ENCODE measurements at regions not wholly inside any gene's neighbourhood (a gene's known extent, or its start where the extent isn't known, plus 50 kb on each side); places are given as distances from the start of the nearest gene placed in this dataset.

DNA sequence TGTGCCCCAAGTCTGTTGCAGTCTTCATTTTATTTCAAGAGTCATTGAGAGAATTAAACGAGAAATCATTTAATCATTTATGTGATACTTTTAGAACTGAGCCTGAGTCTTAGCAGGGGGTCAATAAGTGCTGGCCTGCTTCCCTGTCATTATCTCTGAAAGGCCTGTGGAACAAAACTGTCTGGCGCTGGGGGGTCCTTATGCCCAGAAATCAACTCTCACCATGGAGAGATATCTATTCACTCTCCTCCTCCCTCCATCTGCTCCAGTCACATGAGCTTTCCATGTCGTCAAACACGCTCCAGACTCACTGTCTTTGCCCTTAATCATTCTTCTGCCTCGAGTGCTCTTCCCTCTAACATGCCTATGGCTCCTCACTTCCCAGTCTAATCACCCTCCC lies 136.8 kb downstream of the ESM1 start:
- DNase-seq = no peak

DNA sequence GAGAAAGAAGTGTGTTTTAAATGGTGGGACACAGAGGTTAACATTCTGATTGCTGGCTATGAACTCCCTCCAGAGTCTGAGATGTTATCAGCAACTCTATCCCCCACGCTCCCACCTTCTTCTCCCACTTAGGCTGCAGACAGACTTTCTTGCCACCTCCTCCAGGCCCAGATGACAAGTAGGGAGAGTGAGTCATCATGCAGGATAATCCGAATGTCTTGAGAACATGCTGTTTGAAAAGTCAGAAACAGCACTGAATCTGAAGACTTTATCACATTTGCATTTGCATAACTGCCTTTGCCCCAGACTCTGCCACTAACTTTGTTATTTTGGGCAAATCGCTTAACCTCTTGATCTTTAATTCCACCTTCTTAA lies 139.8 kb downstream of the ESM1 start:
- DNase-seq = no peak

DNA sequence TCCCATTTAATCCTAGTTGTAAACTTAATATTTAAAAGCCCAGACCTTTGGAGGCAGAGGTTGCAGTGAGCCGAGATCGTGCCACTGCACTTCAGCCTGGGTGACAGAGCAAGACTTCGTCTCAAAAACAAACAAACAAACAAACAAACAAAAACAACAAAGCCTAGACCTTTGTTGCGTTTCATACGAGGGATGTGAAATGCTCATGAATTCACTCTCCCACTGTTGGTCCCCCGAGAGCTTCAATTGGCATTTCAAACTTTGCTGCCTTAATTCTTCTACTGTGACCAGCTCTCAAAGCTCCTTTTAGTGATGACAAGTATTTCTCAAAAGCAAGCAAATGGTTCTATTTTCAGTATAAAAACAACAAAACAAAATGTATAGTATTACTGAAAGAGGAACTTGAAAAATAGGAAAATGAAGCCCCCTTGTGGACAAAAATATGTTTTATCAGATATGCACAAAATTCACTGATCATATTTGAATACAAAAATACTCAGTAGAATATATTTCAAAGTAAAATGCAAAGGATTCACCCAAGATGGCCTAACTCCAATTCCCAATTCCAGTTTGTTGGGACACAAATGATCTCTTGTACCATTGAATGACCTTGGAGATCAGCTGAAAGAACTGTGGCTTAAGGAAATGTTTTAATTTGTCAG lies 140.4 kb downstream of the ESM1 start:
- DNase-seq = no peak

DNA sequence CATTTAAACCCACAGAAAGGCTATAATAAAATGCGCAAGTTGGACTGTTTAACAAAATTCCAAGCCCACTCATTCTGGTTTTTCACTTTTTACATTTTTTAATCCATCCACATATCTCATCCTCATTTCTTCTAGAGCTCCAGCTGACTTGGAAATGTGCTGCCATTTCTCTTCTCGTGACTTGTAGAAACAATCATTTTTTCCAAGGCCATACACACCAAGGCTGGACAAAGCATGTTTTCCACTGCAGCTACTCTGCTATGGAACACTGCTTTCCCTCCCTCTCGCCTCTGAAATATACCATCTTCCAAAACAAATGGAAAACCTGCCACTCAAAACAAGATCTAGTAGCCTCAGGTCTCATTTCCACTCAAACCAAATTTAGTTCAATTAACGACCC lies 141.1 kb downstream of the ESM1 start:
- no peak for DNase-seq

DNA sequence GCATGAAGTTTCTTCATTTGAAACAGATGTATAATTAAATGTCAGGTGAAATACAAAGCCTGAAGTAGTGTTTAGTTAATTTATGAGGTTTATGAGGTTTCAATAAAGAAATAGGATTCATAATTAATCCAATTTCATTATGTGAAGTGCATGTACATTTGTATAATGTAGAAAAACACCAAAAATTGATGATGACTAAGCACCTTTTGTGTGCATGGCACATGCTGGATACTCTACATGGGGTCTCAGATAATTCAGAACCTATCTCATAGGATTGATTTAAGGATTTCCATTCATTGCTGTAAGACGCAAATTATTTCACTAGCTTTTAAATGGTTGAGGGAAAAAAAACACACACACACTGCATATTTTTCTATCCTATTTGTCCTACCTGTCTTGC lies 143.9 kb downstream of the ESM1 start:
- no peak for DNase-seq

DNA sequence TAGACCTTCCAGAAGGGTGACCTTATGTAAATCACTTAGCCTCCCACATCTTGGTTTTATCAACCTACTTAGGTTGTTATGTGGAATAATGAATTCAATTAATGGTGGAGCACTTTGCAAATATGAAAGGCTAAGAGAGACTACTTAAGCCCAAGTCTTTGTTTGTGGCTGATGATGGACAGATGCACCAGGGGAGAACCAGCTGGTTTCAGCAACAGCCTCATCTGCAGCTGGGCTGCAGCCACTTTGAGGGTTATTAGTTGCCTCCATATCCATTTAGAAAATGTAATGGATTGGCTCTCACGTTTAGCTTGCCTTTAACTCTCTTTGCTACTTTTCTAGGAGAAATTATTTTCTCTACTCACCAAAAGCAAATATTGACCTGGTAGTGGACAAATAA lies 146.6 kb downstream of the ESM1 start:
- DNase-seq = no peak

DNA sequence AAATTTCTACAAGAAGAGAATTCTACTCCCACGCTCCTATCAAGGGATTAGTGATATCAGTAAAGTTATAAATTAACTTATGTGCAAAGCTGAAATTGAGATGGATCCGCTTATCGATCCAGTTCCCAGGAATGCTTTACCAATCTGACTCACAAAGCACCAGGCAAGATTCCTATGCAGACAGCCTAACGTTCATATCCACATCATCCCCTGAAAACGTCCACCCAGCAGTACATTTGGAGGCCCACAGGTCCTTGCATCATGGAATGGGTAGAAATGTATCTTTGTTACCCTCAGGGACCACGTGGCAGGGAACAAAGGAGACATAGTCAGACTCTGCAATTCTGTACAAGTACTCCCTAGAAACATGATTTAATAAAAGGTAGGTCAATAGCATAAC lies 147.4 kb downstream of the ESM1 start:
- DNase-seq = no peak

DNA sequence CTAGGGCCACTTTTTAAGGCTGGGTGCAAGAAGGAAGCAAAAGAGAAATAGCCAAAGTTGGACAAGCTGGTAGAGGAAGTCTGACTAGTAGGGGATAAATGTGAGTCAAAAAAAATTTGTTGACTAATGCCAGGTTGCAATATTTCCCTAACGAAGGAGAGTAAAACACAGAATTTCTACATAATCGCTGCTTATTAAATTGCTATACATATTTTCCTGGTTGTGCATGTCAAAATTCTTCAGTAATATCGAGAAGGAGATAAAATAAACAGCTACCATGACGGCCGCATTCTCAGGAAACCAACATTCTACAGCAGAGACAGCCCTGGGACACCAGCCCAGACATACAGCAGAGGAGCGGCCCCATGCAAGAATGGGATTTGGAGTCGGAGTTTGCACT lies 148.3 kb downstream of the ESM1 start:
- DNase-seq = no peak

DNA sequence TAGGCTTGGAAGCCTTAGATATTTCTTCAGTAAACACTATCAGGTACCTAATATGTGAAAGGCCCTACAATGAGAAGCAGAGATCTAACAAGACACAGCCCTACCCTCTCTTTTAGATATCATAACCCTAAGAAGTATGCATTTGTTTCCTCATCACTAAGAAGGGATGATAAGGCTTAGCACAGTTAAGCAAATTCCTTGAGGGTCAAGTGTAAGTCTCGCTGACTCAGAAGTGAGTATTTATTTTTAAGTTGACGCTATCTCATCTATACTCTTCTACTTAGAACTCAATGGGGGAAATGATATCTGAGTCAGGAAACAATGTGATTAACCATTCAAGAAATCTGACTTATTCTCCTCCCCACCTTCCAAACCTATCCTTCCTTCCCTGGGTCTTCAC lies 149.7 kb downstream of the ESM1 start:
- DNase-seq = no peak

DNA sequence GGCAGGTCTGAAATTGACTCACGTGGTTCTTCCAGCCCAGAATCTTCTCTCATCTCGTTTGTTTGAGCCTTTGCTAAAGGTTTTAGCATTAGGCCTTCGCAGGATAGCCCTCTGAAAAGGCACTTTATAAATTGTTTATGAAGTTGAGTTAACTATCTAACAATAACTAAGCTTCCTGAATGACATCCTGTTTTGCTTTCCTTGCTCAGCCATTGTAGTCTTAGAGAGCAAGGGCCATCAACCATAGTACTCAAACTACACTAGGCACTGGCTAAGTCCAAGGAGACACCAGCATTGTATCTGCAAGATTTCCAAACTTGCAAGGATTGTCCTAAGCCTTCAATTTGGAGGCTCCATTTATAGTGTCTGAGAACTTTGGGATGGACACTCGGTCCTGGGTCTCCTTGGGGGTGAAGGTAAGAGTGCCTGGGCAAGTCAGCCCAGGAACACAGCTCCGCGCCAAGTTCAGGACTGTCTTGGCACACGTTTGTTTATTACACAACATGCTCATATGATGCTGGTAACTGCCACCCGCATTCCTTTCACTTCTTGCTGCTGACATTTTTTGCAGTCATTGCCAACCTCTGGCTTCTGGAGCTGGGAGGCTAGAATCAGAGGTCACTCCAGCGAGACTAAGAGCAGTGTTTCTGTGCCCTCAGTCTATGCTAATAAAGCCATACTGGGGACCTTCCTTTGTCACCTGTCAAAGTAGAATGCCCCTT lies 151.1 kb downstream of the ESM1 start:
- DNase-seq = no peak

DNA sequence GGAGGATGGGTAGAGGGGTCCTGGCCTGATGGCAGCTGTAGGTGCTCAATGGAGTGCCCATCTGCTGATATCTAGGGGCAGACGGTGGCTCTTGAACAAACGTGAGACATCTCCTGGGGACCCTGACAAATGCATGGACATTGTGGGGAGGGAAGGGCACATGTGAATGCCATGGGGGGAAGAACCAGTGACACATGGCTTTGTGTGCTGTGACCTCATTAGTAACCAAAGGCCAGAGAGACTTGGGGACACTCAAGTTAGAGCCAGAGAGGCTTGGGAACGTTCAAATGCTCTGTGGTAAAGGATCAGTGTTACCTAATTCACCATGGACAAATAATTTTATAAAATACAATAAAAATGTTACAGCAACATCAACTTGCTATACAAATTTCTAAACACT lies 151.8 kb downstream of the ESM1 start:
- no peak for DNase-seq

DNA sequence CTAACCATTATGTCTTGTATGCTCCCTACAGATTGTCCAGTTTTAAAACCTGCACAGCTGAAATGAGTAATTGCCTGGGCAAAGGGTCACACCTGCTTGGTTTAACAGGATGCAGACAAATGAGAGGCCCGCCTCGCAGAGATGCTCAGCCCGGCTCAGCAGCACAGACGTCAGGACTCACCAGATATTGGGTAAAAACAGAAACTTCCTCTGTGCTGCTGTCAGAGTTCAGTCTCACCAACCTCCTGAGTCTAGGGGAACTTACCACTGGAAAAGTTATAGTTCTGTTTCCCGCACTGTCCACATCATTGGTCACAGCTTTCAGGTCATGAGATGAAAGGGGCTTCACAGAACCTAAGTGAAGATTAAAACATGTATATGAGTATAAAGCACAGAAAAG lies 152.5 kb downstream of the ESM1 start:
- no peak for DNase-seq

DNA sequence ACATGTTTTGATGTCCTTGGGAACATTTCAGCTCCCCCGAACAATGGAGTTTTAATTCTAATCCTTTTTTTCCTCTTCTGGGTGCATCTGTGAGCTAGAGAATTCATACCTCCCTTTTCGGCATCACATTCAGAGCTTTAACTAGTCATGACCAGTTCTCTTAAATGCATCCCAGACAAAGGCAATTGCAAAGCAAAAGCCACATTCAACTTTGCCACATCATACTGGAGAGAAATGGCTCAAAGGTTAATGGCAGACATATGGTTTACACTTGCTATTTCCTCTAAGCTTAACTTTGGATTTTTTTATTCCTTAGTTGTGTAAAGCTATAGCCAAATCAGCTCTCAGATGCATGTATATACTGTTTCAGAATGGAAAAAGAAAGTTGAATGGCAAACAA lies 153.3 kb downstream of the ESM1 start:
- no peak for DNase-seq

DNA sequence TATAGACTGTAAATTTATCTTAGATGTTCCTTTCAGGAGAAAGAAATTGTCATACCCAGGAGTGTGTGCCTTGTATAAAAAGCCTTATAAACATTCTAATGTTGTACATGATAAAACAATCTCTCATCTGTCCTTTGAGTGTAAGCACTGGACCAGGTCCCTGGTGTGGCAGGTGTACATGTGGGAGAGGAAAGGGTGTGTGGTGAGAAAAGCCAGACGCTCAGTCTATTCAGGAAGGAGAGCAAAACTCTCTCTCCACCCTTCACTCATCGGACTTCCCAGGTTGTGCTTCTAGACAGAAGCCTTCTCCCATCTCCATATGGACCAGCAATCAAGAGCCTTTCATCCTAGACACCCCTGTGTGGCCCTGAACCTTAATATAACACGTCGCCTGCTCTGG lies 154.2 kb downstream of the ESM1 start:
- DNase-seq = no peak

DNA sequence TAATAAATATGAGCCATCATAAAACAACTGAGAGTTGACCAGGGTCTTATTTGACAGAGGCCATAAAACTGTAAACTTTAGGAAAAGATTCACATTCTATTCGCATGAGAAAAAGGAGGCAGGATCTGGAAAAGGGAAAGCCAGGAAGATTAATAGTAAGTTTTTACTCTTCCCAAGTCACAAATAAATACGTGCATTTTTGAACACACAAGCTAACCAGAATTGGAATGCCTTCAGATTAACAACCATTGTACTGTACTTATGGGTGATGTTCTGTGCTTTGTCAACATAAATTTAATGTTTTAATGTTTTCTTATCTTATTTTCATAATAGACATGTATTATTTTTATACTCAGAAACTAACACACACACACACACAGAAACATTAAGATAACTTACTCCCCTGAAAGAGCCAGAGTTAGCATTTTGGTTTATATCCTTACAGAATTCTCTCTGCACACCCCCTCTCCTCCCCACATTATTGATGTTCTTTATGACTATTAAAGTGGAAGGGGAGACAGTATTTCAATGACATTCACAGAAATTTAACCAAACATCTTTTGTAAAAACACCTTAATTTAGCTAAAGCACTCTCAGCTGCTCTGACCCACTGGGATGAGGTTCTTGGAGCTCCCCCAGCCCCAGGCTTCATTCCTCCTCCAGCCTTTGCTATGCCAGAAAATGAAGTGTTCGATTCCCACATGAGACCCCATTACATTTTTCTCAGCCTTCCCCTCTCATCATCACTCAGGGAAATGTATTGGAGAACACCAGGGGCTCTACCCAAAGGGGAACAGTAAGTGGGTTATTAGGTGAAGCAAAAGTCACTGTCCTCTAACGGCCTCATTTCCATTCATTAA lies 155.5 kb downstream of the ESM1 start:
- no peak for DNase-seq

DNA sequence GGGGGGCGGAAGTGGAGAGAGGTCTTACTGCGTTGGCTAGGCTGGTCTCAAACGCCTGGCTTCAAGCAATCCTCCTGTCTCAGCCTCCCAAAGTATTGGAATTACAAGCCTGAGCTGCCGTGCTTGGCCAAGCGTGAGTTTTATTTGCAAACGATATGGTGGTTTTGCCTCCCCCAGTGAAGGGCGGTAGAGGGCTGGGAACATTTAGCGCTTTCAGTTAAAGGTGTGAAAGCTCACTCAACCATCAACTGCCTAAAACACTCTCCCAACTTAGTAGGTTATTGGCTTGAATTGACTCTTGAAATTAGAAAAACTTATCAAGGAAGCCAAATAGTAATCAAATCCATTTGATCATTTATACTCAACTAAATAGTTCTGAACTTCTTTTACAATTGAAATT lies 156.3 kb downstream of the ESM1 start:
- no peak for DNase-seq

DNA sequence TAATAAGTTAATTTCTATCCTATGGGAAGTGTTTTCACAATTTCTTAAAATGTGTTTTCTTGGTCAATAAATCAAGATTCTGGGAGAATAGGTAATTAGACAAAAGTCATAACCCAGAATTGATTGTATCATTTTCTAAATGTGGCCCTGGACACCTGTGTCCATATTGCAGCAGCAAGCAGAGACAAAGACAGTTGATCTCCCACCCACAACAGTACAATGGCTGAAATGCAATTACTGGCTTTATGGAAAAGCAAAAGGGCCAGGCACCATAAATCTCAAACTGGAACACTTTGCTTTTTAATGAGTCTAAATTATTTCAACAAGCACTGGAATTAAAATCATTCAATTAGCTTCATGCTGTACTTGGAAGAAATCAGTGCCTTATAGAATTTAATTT lies 157.2 kb downstream of the ESM1 start:
- no peak for DNase-seq

DNA sequence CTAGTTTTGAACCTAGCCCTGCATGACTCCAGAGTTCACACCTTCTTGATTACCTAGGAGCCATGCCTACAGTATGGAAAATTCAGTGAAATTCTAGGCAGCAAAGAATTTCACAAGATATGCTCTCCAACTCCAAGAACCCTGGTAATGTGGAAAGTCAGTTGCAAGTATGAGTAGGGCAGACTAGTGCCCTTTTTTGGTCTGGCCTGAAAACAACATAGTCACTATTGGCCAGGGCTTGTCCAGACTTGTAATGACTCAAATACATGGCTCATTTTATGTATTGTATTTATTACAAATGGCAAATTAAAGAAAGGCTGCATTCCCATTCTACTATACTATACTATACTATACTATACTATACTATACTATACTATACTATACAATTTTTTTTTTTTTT lies 160.4 kb downstream of the ESM1 start:
- DNase-seq = no peak

DNA sequence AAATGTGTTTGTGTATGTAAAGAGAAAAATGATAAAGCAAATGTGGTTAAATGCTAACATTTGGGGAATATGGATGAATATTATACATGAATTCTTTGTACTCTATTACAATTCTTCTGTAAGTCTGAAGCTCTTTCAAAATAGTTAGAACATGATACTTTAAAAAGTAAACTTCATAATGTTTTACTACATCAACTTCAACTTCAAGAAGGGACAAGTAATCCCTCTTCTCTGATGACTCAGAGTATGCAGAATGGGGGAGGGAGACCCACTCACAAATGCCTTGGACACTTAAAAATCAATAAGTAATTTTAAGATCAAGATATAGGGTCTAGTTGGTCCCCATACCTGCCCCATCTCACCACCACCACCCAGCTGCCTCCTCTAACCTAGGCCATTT lies 162.4 kb downstream of the ESM1 start:
- DNase-seq = no peak

DNA sequence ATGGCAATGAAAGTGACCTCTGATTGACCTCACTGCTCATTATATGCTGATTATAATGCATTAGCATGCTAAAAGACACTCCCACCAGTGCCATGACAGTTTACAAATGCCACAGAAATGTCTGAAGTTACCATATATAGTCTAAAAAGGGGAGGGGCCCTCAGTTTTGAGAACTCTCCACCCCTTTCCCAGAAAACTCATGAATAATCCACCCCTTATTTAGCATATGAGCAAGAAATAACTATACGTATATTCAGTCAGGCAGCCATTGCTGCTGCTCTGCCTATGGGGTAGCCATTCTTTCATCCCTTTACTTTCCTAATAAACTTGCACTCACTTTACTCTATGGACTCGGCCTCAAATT lies 163.1 kb downstream of the ESM1 start:
- DNase-seq = no peak

DNA sequence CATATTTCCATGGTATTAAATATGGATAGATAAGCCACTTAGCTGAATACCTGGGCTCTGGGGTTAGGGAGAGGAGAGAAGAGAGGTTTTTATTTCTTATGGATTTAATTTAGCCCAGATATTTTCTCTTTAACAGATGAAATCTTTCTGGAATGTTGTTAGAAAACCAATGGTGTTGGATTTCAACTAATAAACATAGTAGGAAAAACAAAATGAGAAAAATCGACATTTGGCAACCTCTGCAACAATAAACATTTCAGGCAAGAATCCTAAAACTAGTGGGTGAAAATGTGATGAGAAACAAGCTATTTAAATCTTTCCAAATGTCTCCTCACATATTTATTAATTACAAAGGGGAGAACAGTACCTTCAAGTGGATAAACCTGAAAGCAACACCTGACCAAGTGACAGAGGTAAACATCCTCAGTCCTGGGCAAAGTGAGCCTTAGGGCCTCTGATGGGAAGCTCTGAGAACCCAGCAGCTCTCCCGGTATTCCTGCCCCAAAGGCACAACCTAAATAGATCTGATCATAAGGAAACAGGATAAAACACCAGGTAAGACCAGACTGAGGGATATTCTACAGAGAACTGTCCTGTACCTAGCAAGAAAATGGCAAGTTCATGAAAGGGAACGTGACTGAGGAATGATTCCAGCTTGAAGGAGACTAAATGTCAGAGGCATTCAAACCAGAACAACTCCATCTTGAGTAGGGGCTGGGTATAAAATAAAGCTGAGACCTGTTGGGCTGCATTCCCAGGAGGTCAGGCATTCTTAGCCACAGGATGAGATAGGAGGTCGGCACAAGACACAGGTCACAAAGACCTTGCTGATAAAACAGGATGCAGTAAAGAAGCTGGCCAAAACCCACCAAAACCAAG lies 163.7 kb downstream of the ESM1 start:
- no peak for DNase-seq

DNA sequence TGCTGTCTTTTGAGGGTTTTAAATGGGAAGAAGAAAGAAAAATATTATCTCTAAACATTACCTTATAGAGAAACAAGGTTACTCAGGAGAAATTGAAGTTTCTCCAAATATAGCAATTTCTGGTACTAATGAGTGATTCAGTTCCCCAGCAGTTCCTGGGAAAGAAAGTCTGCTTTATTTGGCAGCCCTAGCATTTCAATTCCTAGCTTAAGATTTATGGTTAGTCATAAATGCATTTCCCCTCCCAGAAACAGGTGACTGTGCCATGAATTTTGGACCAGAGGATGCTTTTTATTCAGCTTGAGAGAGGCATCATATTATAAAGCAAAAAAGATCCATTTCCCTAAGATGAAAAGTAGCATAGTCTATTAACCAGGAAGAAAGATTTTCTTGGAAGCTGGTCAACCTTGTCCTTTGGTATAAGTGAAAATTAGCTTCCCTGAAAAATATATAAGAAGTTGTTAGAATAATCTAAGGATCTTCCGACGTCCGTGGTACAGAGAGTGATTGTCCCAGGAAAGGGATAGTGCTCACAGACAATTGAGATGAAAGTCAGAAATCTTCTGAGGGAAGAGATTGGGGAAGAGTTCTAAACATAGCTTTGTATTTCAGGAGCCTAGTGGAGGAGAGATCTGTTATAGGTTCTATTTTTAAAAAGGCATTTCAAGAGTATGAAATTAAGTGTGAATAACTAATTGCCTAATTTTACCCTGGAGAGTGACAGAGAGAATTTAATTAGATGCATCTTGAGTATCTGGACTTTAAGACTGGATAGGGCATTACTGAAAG lies 164.9 kb downstream of the ESM1 start:
- no peak for DNase-seq
